ENCODE measurements at regions not wholly inside any gene's neighbourhood (a gene's known extent, or its start where the extent isn't known, plus 50 kb on each side); places are given as distances from the start of the nearest gene placed in this dataset.

DNA sequence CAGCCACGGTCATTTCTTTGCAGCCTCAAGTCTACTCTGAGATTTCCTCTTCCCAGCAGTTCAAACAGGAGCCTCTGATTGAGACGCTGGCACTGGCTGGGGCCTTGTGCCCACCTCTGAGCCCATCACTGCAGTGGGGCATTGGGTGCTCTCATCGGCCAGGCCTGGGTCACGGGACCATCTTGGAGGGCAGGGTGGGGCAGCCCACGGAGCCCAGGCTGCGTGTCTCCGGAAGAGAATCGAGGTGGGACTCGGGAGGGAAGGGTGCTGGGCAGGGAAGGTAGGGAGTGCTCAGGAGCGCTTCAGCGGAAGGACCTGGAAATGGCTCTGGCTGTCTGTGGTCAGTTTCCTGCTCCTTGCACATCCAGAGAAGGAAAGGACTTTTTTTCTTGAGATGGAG lies 82.4 kb downstream of the RTP5 start:
- TF ChIP-seq TEAD4 (IDR thresholded peaks at IDR 0.05) (no peak), ZBTB7A (IDR thresholded peaks at IDR 0.05; ENCODE audit: low read depth) (no peak), RAD21 (IDR thresholded peaks at IDR 0.05; ENCODE audit: low read depth) (no peak), CEBPB (IDR thresholded peaks at IDR 0.05) (no peak), NFIC (IDR thresholded peaks at IDR 0.05) (no peak), EGR1 (IDR thresholded peaks at IDR 0.05) (no peak), CREB1 (IDR thresholded peaks at IDR 0.05; ENCODE audit: low read depth) (no peak)

GRCh38 chr2:241952816-241953215 lies 83.3 kb downstream of the RTP5 start:
- TF ChIP-seq EGR1 (IDR thresholded peaks at IDR 0.05) (no peak), NFIC (IDR thresholded peaks at IDR 0.05) (no peak), CREB1 (IDR thresholded peaks at IDR 0.05; ENCODE audit: low read depth) (no peak), TCF12 (IDR thresholded peaks at IDR 0.05; ENCODE audit: low read depth) (no peak), ZBTB7A (IDR thresholded peaks at IDR 0.05; ENCODE audit: low read depth) (no peak), TAF1 (IDR thresholded peaks at IDR 0.05; ENCODE audit: low read depth) (no peak), FOXM1 (IDR thresholded peaks at IDR 0.05; ENCODE audit: borderline replicate concordance, low read depth) (no peak), RAD21 (IDR thresholded peaks at IDR 0.05; ENCODE audit: low read depth) (no peak), CEBPB (IDR thresholded peaks at IDR 0.05) (no peak)
- TF ChIP-seq, protein P1, sequence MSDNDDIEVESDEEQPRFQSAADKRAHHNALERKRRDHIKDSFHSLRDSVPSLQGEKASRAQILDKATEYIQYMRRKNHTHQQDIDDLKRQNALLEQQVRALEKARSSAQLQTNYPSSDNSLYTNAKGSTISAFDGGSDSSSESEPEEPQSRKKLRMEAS (IDR thresholded peaks at IDR 0.05): no peak
- TF ChIP-seq, protein P2, sequence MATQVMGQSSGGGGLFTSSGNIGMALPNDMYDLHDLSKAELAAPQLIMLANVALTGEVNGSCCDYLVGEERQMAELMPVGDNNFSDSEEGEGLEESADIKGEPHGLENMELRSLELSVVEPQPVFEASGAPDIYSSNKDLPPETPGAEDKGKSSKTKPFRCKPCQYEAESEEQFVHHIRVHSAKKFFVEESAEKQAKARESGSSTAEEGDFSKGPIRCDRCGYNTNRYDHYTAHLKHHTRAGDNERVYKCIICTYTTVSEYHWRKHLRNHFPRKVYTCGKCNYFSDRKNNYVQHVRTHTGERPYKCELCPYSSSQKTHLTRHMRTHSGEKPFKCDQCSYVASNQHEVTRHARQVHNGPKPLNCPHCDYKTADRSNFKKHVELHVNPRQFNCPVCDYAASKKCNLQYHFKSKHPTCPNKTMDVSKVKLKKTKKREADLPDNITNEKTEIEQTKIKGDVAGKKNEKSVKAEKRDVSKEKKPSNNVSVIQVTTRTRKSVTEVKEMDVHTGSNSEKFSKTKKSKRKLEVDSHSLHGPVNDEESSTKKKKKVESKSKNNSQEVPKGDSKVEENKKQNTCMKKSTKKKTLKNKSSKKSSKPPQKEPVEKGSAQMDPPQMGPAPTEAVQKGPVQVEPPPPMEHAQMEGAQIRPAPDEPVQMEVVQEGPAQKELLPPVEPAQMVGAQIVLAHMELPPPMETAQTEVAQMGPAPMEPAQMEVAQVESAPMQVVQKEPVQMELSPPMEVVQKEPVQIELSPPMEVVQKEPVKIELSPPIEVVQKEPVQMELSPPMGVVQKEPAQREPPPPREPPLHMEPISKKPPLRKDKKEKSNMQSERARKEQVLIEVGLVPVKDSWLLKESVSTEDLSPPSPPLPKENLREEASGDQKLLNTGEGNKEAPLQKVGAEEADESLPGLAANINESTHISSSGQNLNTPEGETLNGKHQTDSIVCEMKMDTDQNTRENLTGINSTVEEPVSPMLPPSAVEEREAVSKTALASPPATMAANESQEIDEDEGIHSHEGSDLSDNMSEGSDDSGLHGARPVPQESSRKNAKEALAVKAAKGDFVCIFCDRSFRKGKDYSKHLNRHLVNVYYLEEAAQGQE (IDR thresholded peaks at IDR 0.05; ENCODE audit: low read depth): no peak

DNA sequence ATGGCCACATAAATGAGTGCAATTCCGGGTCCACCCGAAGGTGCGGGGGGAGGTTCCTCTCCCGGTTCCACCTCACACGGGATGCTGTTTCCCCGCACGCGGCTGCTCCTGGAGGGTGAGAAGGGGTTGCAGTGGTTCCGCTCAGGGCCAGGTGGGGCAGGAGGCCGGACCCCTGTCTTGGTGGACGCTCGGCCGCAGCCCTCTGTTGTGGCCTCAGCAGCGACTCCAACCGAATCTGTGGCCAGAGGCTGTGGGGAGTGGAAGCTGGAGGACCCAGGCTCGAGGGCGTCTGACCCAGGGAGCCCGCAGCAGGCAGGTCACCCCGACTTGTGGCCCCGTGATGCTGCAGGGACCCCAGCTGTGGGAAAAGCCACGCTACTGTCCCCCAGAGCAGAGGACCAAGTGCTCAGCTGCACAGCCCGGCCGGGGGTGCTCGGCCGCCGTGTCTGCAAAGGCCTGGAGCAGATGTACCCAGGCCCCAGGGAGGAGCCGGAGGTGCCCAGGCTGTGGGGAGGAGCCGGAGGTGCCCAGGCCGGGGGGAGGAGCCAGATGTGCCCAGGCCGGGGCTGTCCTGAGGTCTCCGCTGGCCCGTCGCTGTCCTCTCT lies 83.9 kb downstream of the RTP5 start:
- TF ChIP-seq RAD21 (IDR thresholded peaks at IDR 0.05; ENCODE audit: low read depth) (no peak), ZBTB7A (IDR thresholded peaks at IDR 0.05; ENCODE audit: low read depth) (no peak), YY1 (IDR thresholded peaks at IDR 0.05; ENCODE audit: low read depth) (no peak), CREB1 (IDR thresholded peaks at IDR 0.05; ENCODE audit: low read depth) (no peak), TCF12 (IDR thresholded peaks at IDR 0.05; ENCODE audit: low read depth) (no peak), NFIC (IDR thresholded peaks at IDR 0.05) (no peak), CEBPB (IDR thresholded peaks at IDR 0.05) (no peak), USF1 (IDR thresholded peaks at IDR 0.05) (no peak), EP300 (IDR thresholded peaks at IDR 0.05; ENCODE audit: borderline replicate concordance) (no peak), EGR1 (IDR thresholded peaks at IDR 0.05) (no peak), TEAD4 (IDR thresholded peaks at IDR 0.05) (no peak), TAF1 (IDR thresholded peaks at IDR 0.05; ENCODE audit: low read depth) (no peak)
- TF ChIP-seq, protein P2 (IDR thresholded peaks at IDR 0.05; ENCODE audit: low read depth): no peak
- TF ChIP-seq, protein P1 (IDR thresholded peaks at IDR 0.05): no peak

- TF ChIP-seq, protein P1 (IDR thresholded peaks at IDR 0.05): no peak
- TF ChIP-seq EP300 (IDR thresholded peaks at IDR 0.05; ENCODE audit: borderline replicate concordance) (no peak), CREB1 (IDR thresholded peaks at IDR 0.05; ENCODE audit: low read depth) (no peak), TAF1 (IDR thresholded peaks at IDR 0.05; ENCODE audit: low read depth) (no peak)
Observed at GRCh38 chr2:241956521-241957110, 87.1 kb downstream of the RTP5 start.

- TF ChIP-seq ZBTB7A (IDR thresholded peaks at IDR 0.05; ENCODE audit: low read depth) (no peak), USF1 (IDR thresholded peaks at IDR 0.05) (no peak), TEAD4 (IDR thresholded peaks at IDR 0.05) (no peak), TCF12 (IDR thresholded peaks at IDR 0.05; ENCODE audit: low read depth) (no peak), YY1 (IDR thresholded peaks at IDR 0.05; ENCODE audit: low read depth) (no peak), EGR1 (IDR thresholded peaks at IDR 0.05) (no peak), NFIC (IDR thresholded peaks at IDR 0.05) (no peak), CREB1 (IDR thresholded peaks at IDR 0.05; ENCODE audit: low read depth) (no peak), FOXM1 (IDR thresholded peaks at IDR 0.05; ENCODE audit: borderline replicate concordance, low read depth) (no peak), CEBPB (IDR thresholded peaks at IDR 0.05) (no peak), EP300 (IDR thresholded peaks at IDR 0.05; ENCODE audit: borderline replicate concordance) (no peak), TAF1 (IDR thresholded peaks at IDR 0.05; ENCODE audit: low read depth) (no peak), RAD21 (IDR thresholded peaks at IDR 0.05; ENCODE audit: low read depth) (no peak)
- TF ChIP-seq, protein P2 (IDR thresholded peaks at IDR 0.05; ENCODE audit: low read depth): no peak
- TF ChIP-seq, protein P1 (IDR thresholded peaks at IDR 0.05): no peak
Observed at GRCh38 chr2:241957276-241957675, 87.7 kb downstream of the RTP5 start.

All from Ishikawa (cell line).